ENCODE measurements at regions not wholly inside any gene's neighbourhood (a gene's known extent, or its start where the extent isn't known, plus 50 kb on each side); places are given as distances from the start of the nearest gene placed in this dataset.

DNA sequence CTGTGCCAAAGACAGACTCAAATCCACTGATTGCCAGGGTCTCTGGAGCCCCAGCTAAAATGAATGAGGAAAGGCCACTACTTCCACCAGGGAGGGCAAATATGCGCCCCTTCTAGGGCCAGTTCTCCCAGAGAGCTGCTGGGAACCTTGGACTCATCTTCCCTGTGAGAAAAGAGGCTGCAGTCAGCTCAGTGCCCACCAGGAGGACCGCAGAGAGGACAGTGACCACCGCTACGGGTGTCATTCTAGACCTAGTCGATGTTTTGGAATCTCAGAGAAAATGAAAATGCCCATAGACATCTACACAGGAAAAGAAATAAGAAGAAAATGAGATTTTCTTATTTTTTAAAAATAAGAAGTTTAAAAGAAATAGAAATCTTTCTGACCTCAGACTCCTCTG, 235.1 kb downstream of the UQCRFS1 start:
- peak; percentile 50 for DNase-seq (ENCODE audit: low spot score)

- no peak for DNase-seq (ENCODE audit: low spot score)
Measured at GRCh38 chr19:28972058-28972852, 240.7 kb downstream of the UQCRFS1 start.

GRCh38 chr19:28971513-28971912, 241.4 kb downstream of the UQCRFS1 start:
- no peak for DNase-seq (ENCODE audit: low spot score)

DNA sequence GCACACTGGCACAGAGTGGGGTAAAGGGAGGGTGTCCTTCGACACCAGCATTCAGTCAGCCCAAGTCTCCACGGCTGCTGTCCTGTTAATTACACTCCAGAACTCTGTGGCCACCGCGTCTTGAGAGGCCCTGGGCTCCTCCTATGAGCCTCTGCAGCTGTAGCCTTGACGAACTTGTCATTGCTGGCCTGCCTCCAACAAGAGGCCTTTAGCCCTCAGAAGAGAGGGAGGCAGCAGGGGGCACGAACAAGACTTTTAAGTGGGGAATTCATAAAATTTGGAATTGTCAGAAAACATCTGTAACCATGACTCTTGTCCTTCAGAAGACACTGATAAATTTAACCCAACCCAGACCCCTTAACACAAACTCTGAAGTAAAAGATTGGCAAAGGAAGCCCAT, 241.9 kb downstream of the UQCRFS1 start:
- no peak for DNase-seq (ENCODE audit: low spot score)

- DNase-seq (ENCODE audit: low spot score) = no peak
Measured at GRCh38 chr19:28968721-28969120, 244.2 kb downstream of the UQCRFS1 start.

- peak; percentile 37 for DNase-seq (ENCODE audit: low spot score)
Measured at GRCh38 chr19:28966737-28967399, 246.1 kb downstream of the UQCRFS1 start.

- no peak for DNase-seq (ENCODE audit: low spot score)
Measured at GRCh38 chr19:28964500-28964899, 248.5 kb downstream of the UQCRFS1 start.

DNA sequence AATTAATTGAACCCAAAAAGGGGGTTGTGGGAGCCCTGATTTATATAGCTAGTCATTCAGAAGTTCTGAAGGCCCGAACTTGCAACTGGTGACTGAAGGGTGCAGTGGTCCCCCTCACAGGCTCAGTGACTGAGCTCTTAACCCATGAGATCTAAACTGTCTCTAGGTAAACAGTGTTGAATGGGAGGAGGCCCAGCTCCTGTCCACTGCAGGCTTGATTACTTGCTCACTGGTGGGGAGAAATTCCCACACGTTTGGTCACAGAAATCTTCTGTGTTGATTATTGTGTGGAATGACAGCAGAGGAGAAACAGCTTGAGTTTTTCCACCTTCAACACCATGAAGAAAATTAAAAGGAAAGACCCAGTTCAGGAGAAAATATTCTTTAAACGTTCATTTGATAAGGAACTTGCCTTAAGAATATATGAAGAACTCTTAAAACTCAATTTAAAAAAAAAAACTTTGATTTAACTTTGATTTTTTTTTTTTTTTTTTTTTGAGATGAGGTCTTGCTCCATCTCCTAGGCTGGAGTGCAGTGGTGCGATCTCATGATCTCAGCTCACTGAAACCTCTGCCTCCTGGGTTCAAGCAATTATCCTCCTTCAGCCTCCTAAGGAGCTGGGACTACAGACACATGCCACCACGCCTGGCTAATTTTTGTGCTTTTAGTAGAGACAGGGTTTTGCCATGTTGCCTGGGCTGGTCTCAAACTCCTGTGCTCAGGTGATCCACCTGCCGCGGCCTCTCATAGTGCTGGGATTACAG, 249.3 kb downstream of the UQCRFS1 start:
- DNase-seq (ENCODE audit: low spot score) = no peak

- DNase-seq (ENCODE audit: low spot score) = peak; percentile 50
Measured at GRCh38 chr19:28961772-28962500, 251.0 kb downstream of the UQCRFS1 start.

GRCh38 chr19:28960986-28961705, 251.8 kb downstream of the UQCRFS1 start:
- peak; percentile 73 for DNase-seq (ENCODE audit: low spot score)

GRCh38 chr19:28960586-28960985, 252.4 kb downstream of the UQCRFS1 start:
- no peak for DNase-seq (ENCODE audit: low spot score)

- DNase-seq (ENCODE audit: low spot score) = no peak
Measured at GRCh38 chr19:28956961-28957360, 256.0 kb downstream of the UQCRFS1 start.

GRCh38 chr19:28956421-28956820, 256.5 kb downstream of the UQCRFS1 start:
- no peak for DNase-seq (ENCODE audit: low spot score)

GRCh38 chr19:28949535-28949934, 263.4 kb downstream of the UQCRFS1 start:
- DNase-seq (ENCODE audit: low spot score) = no peak

- no peak for DNase-seq (ENCODE audit: low spot score)
Measured at GRCh38 chr19:28949027-28949426, 263.9 kb downstream of the UQCRFS1 start.

DNA sequence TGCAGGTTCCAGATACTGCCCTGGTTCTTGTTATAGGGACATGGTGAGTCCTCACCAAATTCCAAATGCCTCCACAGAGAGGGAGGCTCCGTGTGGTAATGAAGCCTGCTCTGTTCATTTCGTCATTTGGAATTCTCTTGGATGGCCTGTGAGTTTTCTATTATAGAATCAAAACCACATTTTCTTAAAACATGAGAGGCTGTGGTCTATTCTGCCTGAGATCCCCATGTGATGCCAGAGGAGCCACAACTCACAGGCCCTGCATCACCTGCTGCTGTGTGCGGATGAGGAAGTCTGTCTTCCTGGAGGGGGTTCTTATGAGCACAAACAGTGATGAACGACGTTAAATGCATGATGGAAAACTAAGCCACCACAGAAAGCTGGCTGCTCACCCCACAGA, 264.4 kb downstream of the UQCRFS1 start:
- DNase-seq (ENCODE audit: low spot score) = peak; percentile 83

DNA sequence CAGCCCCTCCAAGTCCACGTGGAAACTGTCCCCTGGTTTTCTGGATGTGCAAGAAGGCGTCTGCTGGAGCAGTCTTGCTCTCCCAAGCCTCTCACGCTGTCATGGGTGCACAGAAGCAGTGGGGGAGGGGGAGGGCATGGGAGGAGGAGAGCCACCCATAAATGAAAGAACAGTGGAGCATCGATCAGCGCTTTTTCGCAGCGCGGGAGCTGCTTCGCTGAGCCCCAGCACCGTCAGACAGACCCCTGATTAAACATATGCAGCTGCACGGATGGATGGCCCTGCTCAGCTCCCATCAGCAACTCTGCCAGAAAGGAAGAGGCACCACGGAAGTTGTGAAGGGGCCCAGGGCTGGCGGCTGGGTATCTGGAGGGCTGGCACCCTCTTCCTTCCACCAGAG, 264.9 kb downstream of the UQCRFS1 start:
- DNase-seq (ENCODE audit: low spot score) = no peak

DNA sequence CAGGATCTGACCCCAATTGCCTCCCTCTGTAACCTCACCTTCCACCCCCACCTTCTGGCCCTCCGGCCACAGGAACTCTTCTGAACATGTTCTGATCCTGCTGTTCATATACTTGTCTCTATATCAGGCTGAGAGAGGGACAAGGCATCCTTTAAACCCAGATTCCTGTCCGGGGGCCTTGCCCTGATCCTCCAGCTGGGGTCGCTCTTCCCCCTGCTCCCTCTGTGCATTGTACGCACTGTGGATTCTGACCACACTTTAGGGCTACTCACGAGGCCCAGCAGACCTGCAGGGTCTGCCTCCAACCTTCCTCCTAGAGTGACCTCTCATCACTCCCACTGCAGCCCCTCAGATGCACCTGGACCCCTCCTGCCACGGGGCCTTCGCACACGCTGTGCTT, 269.3 kb downstream of the UQCRFS1 start:
- no peak for DNase-seq (ENCODE audit: low spot score)

DNA sequence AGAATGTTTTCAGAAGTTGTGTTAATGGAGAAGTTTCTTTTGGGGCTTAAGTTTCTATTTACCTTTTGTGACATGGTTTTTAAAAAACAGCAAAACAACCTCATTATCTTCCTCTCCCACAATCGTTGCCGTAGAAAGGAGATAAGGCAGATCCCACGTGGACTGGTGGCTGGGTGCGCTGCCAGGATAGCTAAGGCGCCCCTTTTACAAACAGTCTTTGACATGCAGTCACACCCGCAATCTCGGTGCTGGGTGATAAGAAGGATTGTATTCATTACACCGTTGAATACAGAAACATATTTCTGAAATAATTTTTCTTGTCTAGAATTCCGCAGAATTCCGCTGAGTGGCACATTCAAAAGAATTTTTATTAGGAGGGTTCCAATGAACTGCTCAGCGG, 271.1 kb downstream of the UQCRFS1 start:
- no peak for DNase-seq (ENCODE audit: low spot score)

DNA sequence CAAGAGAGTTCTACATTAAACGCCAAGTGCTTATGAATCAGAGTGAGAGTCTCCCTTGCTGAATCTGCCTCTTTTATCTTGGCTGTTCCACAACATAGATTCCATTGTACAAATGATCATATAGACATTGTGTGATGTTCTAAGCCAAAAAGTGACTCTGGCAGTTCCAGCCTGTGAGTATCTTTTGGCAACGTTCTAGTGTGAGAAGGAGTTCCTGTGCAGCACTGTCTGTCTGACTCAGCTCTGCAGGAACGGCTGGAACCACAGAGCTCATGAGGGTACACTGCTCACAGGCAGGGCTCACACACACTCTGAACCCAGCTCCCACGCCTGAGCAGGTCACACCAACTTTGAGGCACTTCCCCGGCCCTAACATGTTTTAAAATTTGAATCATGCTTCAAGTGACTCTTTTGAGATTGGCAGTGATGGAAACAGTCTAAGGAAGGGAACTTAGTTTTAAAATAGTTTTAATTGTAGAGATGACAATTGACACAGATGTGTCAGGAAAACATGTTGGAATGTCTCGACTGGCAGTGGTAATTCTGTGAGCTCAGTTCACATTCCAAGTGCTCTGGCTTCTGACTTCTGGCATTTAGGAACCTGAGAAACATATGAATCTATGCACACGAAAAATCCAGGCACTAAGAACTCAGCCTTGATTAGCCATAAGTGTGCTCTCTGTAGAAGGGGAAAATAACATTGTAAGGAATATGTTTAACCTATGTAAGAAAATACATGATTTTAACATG, 272.0 kb downstream of the UQCRFS1 start:
- DNase-seq (ENCODE audit: low spot score) = peak; percentile 70

DNA sequence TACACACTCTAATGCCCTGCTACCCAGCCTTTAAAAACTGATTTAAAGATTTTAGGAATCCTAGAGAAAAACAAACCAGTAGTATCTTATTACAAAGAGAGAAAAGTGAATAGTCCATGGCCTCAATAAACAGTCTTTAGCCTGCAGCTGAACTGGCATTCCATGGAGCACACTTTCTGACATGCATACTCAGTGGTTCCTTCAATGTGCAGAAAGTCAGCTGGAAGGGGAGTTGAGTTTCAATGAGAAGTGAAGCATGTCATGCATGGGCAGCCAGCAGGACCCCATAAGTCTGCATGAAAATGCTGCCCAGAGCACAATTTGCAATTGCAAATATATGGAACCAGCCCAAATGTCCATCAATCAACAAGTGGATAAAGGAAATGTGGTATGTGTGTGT, 273.7 kb downstream of the UQCRFS1 start:
- no peak for DNase-seq (ENCODE audit: low spot score)
